Hepatocyte (in vitro differentiated cells): ENCODE measurements at regions not wholly inside any gene's neighbourhood (a gene's known extent, or its start where the extent isn't known, plus 50 kb on each side); places are given as distances from the start of the nearest gene placed in this dataset.

ENCODE experiments used
- DNase-seq: peaks from one replicate; pipeline ENCODE4 v3.0.0-alpha.2; 2016; ENCODE audit warnings: low spot score
- H2AFZ ChIP-seq: fragments of 200-600 bp; sonication (generic); 2 replicates; pipeline ENCODE4 v1.6.0; 2016; ENCODE audit warnings: antibody characterized with exemption, mild to moderate bottlenecking
- H3K27ac ChIP-seq: fragments of 200-600 bp; sonication (generic); 2 replicates; pipeline ENCODE4 v1.5.1; 2016; ENCODE audit warnings: mild to moderate bottlenecking
- H3K27me3 ChIP-seq: fragments of 200-600 bp; sonication (generic); 2 replicates; pipeline ENCODE4 v1.6.1; 2016
- H3K36me3 ChIP-seq: fragments of 200-600 bp; sonication (generic); replicated peaks from 2 replicates; pipeline ENCODE4 v1.5.1; 2016; ENCODE audit warnings: low read depth; ENCODE audit not compliant: insufficient read depth
- H3K4me1 ChIP-seq: fragments of 200-600 bp; sonication (generic); 2 replicates; pipeline ENCODE4 v1.5.1; 2016; ENCODE audit warnings: mild to moderate bottlenecking, moderate library complexity; ENCODE audit not compliant: insufficient read depth
- H3K4me2 ChIP-seq: fragments of 200-600 bp; sonication (generic); 2 replicates; pipeline ENCODE4 v1.6.0; 2016
- H3K4me3 ChIP-seq: fragments of 200-600 bp; sonication (generic); 2 replicates; pipeline ENCODE4 v1.5.1; 2016; ENCODE audit warnings: mild to moderate bottlenecking
- H3K79me2 ChIP-seq: fragments of 200-600 bp; sonication (generic); 2 replicates; pipeline ENCODE4 v1.6.0; 2017; ENCODE audit warnings: mild to moderate bottlenecking
- H3K9me2 ChIP-seq: fragments of 200-600 bp; sonication (generic); replicated peaks from 2 replicates; pipeline ENCODE4 v1.6.0; 2017; ENCODE audit warnings: mild to moderate bottlenecking; ENCODE audit not compliant: insufficient read depth
- H3K9me3 ChIP-seq: fragments of 200-600 bp; sonication (generic); 2 replicates; pipeline ENCODE4 v1.5.1; 2016; ENCODE audit warnings: low read depth, mild to moderate bottlenecking
- H4K20me1 ChIP-seq: fragments of 200-600 bp; sonication (generic); 2 replicates; pipeline ENCODE4 v1.6.0; 2016; ENCODE audit warnings: mild to moderate bottlenecking; ENCODE audit not compliant: insufficient read depth, poor library complexity, severe bottlenecking
- EZH2 ChIP-seq: fragments of 200-600 bp; sonication (generic); IDR thresholded peaks from 2 replicates; pipeline ENCODE4 v1.6.1; 2016; ENCODE audit warnings: antibody characterized with exemption, mild to moderate bottlenecking, borderline replicate concordance
- EZH2phosphoT487 ChIP-seq: fragments of 200-600 bp; sonication (generic); IDR thresholded peaks from one replicate; pipeline ENCODE4 v1.6.1; 2018; ENCODE audit warnings: antibody characterized with exemption, mild to moderate bottlenecking, low read depth, moderate library complexity; ENCODE audit not compliant: unreplicated experiment, severe bottlenecking
- WGBS: methylation state at CpG from one replicate; pipeline ENCODE4 v1.1.6; 2016; ENCODE audit warnings: low lambda C conversion rate; ENCODE audit errors: missing lambda C conversion rate; 5-methylcytosine and 5-hydroxymethylcytosine counted together
- TF ChIP-seq, protein P1 (sequence below): fragments of 200-600 bp; sonication (generic); IDR thresholded peaks from 2 replicates; pipeline ENCODE4 v1.5.1; 2016; ENCODE audit warnings: antibody characterized with exemption, mild to moderate bottlenecking; ENCODE audit not compliant: poor library complexity

DNA sequence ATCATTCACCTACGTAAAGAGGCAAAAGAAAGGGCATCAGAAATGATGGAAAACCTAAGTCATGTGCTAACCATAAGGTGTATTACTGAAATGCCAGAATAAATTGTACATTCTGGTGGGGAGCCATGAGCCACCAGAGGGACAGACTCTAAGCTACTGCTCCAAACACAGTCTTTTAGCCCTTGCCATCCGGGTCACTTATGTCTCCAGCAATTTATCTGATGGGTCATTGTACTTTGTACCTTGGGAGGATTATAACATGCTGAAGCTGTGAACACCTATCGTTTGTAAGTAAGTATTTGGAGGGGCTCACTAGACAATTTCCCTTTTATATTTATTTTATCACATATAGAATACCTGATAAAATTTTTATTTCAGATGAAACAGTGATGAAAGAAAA is 495.1 kb downstream of the KIF4B start:
- no peak overlapping the region for H3K4me2 ChIP-seq
- H3K27me3 ChIP-seq, result peaks cover 3% of the 10 kb centered on the region
- no peaks in the 10 kb centered on the region for H3K36me3 ChIP-seq
- TF ChIP-seq, protein P1, sequence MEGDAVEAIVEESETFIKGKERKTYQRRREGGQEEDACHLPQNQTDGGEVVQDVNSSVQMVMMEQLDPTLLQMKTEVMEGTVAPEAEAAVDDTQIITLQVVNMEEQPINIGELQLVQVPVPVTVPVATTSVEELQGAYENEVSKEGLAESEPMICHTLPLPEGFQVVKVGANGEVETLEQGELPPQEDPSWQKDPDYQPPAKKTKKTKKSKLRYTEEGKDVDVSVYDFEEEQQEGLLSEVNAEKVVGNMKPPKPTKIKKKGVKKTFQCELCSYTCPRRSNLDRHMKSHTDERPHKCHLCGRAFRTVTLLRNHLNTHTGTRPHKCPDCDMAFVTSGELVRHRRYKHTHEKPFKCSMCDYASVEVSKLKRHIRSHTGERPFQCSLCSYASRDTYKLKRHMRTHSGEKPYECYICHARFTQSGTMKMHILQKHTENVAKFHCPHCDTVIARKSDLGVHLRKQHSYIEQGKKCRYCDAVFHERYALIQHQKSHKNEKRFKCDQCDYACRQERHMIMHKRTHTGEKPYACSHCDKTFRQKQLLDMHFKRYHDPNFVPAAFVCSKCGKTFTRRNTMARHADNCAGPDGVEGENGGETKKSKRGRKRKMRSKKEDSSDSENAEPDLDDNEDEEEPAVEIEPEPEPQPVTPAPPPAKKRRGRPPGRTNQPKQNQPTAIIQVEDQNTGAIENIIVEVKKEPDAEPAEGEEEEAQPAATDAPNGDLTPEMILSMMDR, result no peak
- no peak for TF ChIP-seq EZH2phosphoT487
- no peak for TF ChIP-seq EZH2
- H2AFZ ChIP-seq, result no peak overlapping the region
- H3K4me3 ChIP-seq, result no peak overlapping the region
- peak overlapping the region; percentile 24 for H3K27ac ChIP-seq
- H3K4me1 ChIP-seq, result peaks cover 2% of the 10 kb centered on the region
- WGBS, result 62% methylated on average over 3 of the region's 3 CpGs
- H3K79me2 ChIP-seq, result no peaks in the 10 kb centered on the region
- H3K9me3 ChIP-seq, result no peaks in the 10 kb centered on the region
- no peaks in the 10 kb centered on the region for H4K20me1 ChIP-seq
- H3K9me2 ChIP-seq, result no peaks in the 10 kb centered on the region
- DNase-seq, result peak; percentile 31

DNA sequence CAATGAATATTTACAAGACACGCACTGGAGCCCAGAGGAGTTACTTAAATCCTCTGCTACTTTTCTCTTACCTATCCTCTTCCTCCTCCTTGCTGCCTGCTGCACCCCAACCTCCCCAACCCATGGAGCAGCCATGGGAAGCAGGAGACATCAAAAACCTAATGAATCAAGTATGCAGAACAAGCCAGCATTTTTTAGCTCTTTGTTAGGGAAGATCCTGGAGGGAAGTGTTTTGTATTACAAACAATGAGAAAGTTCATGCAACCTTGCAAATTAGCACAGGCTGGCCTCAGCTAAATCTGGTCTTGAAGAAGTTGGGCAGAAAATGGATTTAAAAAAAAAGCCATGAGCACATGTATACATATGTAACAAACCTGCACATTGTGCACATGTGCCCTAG is 498.8 kb downstream of the KIF4B start:
- H3K4me2 ChIP-seq, result no peak overlapping the region
- no peaks in the 10 kb centered on the region for H4K20me1 ChIP-seq
- TF ChIP-seq EZH2 (no peak), EZH2phosphoT487 (no peak)
- TF ChIP-seq, protein P1, result no peak
- 75% methylated on average over 1 of the region's 1 CpG for WGBS
- H3K27me3 ChIP-seq, result peaks cover 3% of the 10 kb centered on the region
- H3K9me3 ChIP-seq, result no peaks in the 10 kb centered on the region
- no peak overlapping the region for H2AFZ ChIP-seq
- H3K9me2 ChIP-seq, result no peaks in the 10 kb centered on the region
- no peaks in the 10 kb centered on the region for H3K36me3 ChIP-seq
- no peak for DNase-seq
- H3K27ac ChIP-seq, result no peak overlapping the region
- H3K79me2 ChIP-seq, result no peaks in the 10 kb centered on the region
- H3K4me1 ChIP-seq, result peaks cover 8% of the 10 kb centered on the region
- no peak overlapping the region for H3K4me3 ChIP-seq

- Histone ChIP-seq H3K4me1 (peaks cover 5% of the 10 kb centered on the region), H3K79me2 (no peaks in the 10 kb centered on the region), H3K27me3 (peaks cover 3% of the 10 kb centered on the region), H3K9me3 (no peaks in the 10 kb centered on the region), H3K4me2 (peak overlapping the region; percentile 27), H3K36me3 (no peaks in the 10 kb centered on the region), H4K20me1 (no peaks in the 10 kb centered on the region), H3K4me3 (no peak overlapping the region), H2AFZ (no peak overlapping the region), H3K27ac (peak overlapping the region; percentile 82), H3K9me2 (no peaks in the 10 kb centered on the region)
- DNase-seq, result peak; percentile 61
- TF ChIP-seq, protein P1, result no peak
- TF ChIP-seq EZH2phosphoT487, result no peak
- no peak for TF ChIP-seq EZH2
- 65% methylated on average over 2 of the region's 2 CpGs for WGBS
These were observed 500.6 kb downstream of the KIF4B start for GRCh38 chr5:155514105-155514563.

GRCh38 chr5:155522540-155522939 is 509.0 kb downstream of the KIF4B start:
- no peak overlapping the region for H3K4me3 ChIP-seq
- H3K27me3 ChIP-seq, result no peaks in the 10 kb centered on the region

More at GRCh38 chr5:155522540-155522939, 509.0 kb downstream of the KIF4B start:
- Histone ChIP-seq H3K9me3 (no peaks in the 10 kb centered on the region), H4K20me1 (no peaks in the 10 kb centered on the region), H3K27ac (no peak overlapping the region), H3K9me2 (no peaks in the 10 kb centered on the region), H3K4me1 (peaks cover 4% of the 10 kb centered on the region), H3K4me2 (no peak overlapping the region), H3K79me2 (no peaks in the 10 kb centered on the region), H3K36me3 (no peaks in the 10 kb centered on the region), H2AFZ (no peak overlapping the region)
- TF ChIP-seq, protein P1, result no peak
- no peak for TF ChIP-seq EZH2phosphoT487
- TF ChIP-seq EZH2, result no peak
- 57% methylated on average over 1 of the region's 1 CpG for WGBS
- DNase-seq, result peak; percentile 23
